8988T (cell line): ENCODE measurements at regions not wholly inside any gene's neighbourhood (a gene's known extent, or its start where the extent isn't known, plus 50 kb on each side); places are given as distances from the start of the nearest gene placed in this dataset.

ENCODE experiments used
- DNase-seq: peaks from one replicate; pipeline ENCODE4 v3.0.0; 2011

DNA sequence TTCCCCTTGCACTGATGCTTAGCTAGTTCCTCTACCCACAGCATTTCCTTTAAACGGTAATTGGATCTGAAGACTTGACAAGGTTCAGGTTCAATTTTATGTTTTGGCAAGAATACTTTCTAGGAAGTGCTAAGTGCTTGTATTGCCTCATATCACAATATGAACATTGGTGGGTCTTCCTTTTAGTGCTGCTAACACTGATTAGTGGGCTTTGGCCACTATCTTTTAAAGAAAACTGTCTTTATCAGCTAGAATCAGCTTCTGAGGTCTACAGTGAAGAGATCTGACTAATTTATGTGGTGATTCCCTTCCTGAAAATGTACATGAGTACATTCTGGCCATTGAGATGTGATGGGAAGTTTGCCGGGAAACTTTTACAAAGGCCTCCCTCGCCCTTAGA, 316.7 kb upstream of the KLF3 start:
- no peak for DNase-seq

DNA sequence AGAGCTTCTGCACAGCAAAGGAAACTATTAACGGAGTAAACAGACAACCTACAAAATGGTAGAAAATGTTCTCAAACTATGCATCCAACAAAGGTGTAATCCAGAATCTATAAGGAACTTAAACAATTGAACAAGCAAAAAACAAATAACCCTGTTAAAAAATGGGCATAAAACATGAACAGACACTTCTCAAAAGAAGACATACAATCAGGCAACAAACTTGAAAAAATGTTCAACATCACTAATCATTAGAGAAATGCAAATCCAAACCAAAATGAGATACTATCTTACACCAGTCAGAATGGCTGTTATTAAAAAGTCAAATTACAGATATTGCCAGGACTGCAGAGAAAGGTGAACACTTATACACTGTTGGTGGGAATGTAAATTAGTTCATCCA, 309.6 kb upstream of the KLF3 start:
- no peak for DNase-seq

DNA sequence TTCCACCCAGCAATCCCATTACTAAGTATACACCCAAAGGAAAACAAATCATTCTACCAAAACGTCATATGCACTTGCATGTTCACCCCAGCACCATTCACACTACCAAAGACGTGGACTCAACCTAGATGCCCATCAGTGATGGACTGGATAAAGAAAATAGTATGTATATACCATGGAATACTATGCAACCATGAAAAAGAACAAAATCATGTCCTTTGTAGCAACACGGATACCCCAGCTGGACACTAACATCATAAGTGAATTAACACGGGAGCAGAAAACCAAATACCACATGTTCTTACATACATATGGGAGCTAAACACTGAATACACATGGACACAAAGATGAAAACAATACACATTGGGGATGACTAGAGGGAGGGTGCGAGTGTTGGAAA, 309.1 kb upstream of the KLF3 start:
- DNase-seq: no peak

DNA sequence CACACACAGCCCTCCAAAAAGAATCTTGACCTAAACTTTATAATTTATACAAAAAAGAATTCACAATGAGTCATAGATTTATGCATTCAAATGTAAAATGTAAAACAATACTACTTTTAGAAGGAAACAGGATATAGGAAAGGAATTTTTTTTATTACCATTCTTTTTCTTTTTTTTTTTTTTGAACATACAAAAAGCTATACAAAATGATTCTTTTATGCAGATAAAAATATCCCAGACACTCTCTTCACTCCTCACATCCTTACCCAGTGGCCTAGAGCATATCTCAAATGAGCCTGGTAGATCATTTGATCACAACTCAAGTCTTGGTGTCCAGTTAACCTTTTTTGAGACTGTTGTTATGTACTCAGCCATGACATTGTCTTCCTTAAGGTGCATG, 307.3 kb upstream of the KLF3 start:
- no peak for DNase-seq

DNA sequence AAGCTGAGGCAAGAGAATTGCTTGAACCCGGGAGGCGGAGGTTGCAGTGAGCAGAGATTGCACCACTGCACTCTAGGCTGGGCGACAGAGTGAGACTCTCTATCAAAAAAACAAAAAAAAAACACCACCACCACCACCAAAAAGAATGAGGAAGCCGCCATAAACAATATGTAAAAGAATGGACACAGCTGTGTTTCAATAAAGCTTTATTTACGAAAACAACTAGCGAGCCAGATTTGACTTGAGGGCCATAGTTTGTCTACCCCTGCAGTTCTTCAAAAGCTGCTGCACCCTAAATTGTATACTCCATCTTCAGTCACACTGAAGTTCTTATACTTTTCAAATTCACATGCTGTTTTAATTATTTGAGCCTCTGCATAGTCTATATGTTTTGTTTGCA, 306.5 kb upstream of the KLF3 start:
- DNase-seq: no peak

DNA sequence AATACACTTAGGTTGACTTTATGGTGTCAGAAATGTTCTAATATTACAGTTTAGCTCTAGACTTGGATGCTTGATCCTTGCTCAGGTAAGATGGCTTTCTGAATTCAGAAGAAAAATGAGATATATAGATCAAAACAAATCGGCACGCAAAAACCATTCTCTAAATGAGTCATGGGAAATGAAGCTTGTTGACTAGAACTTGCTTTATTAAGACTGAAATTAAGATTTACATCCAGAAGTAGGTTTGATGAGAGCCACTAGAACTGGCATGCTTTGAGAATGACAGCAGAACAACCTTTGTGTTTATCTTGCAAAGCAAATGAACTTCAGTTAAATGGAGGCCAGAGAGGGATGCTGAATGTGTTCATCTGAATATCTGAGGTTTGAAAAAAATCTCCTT, 304.9 kb upstream of the KLF3 start:
- no peak for DNase-seq

GRCh38 chr4:38360201-38360600, 303.8 kb upstream of the KLF3 start:
- no peak for DNase-seq

DNA sequence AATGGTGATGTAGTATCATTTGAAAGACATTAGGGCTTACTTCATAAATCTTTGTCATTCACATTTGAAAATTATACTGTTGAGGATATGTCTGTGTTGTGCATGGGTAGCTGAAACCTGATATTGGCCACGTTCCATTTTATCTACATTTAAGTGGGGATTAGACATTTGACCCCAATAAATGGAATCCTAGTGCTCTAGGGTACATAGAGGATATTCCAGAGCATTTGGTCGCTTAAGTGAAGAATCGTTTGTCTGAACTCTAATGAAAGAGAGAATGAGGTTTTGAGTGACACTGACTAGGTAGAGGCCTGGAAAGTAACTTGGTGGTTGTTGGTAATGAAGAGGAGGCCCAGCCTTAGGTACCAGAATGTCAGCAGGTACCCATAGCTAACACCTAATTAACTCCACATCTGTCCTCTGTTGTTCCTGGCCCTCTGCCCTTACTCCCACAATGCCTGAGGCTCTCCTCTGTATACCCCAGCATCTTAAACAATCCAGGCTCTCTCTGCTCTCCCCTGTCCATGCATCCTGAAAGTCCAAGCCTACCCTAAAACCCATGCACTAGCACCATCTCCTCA, 299.5 kb upstream of the KLF3 start:
- DNase-seq: no peak

DNA sequence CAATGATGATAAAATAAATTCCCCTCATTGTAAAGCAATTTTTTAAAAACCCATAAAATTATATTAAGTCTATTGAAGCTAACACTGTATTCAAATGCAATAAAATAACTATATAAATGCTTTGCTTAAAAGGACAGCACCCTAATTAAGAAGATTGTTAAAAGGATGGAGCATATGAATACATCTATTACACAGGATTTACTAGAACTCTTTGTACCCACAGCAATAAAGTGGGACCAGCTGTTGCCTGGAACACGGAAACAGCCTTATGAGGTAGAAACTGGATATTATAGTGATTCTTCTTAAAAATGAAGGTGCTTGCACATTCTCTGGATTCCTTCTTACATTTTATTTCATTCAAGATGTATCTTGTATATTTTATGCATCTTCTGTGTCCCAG, 298.7 kb upstream of the KLF3 start:
- DNase-seq: no peak

DNA sequence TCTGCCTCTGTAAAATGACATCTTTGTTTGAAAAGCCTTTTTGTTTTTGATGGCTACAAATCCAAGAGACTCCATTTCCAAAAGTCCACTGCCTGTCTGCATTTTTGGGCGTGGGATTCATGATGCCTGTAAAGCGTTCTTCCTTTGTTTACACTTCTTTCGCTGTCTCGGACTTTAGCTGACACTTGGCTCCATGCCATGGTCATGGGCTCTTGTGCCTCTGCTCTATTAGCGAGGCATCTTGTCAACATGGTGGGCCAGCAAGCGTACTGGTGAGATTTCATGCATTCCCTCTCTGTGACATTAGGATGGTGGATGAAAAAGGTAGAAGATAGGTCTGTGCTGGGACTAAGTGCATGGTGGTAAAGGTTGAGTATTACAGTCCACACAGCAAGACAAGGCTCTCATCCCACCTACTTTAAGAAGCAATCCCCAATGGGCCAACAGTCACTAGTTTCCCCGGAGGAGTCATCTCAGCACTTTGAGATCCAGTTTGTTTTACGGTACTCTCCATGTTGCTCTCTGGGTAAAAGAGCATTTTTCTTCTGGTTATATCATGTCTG, 298.2 kb upstream of the KLF3 start:
- no peak for DNase-seq

- DNase-seq: no peak
These were observed 297.5 kb upstream of the KLF3 start for GRCh38 chr4:38366456-38366855.

GRCh38 chr4:38366997-38367396, 297.0 kb upstream of the KLF3 start:
- no peak for DNase-seq

- DNase-seq: no peak
These were observed 296.3 kb upstream of the KLF3 start for GRCh38 chr4:38367642-38368174.

DNA sequence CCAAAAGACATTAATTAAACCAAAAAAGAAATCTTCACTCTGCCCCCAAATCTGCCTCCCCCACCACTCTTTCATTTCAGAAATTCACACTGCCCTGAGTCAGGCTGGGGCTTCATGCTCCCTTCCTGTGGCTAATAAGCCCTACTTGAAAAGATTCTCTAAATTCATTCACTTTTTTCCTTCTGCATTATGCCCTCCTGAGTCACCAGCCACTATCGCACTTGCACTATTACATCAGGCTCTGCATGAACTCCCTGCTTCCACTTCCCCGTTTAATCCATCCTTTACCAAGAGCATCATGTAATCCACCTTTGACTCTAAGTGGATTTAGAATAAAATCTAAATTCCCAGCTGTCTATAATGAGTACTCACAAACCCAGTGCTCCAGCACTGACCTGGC, 295.4 kb upstream of the KLF3 start:
- no peak for DNase-seq

GRCh38 chr4:38371391-38371851, 292.6 kb upstream of the KLF3 start:
- no peak for DNase-seq

DNA sequence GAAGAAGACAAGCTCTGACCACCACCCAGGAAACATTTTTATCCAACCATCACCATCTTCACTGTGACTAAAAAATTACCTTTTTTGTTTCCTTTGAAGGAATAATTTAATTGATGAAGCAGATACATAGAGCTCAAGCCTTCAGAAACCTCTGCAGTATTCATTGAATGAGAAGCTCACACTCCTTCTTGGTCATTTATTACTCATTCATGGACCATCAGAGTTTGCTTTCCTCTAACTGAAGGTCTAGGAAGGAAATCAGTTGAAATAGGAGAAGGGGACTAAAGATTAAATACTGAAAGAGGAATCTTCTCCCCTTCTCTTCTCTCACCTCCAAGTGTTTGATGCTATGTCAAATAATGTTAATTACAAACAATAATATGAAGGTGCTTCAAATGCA, 290.6 kb upstream of the KLF3 start:
- DNase-seq: no peak

GRCh38 chr4:38377195-38377594, 286.8 kb upstream of the KLF3 start:
- DNase-seq: no peak

- DNase-seq: no peak
These were observed 285.5 kb upstream of the KLF3 start for GRCh38 chr4:38378478-38378877.

- DNase-seq: no peak
These were observed 282.2 kb upstream of the KLF3 start for GRCh38 chr4:38381788-38382187.

DNA sequence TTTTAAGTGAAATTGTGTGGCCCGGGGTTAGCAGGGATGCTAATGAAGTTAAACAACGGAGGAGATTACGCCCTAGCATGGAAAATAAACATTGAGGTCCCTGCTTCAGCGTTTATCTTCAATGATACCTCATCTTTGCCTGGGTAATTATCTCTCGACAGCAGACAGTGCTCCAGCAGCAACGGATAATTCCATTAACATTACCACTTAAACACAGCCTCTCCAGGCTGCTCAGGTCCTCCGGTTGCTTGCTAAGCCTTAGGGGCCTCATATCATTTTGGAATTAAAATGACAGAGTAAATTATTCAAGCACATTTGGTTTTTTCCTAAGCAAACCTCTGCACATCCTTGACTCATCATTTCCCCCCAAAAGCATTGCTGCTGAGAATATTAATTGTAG, 281.5 kb upstream of the KLF3 start:
- no peak for DNase-seq

GRCh38 chr4:38383646-38384121, 280.3 kb upstream of the KLF3 start:
- DNase-seq: no peak

GRCh38 chr4:38385093-38386004, 278.6 kb upstream of the KLF3 start:
- DNase-seq: no peak

- DNase-seq: no peak
These were observed 277.9 kb upstream of the KLF3 start for GRCh38 chr4:38386005-38386551.
